ENCODE measurements at regions not wholly inside any gene's neighbourhood (a gene's known extent, or its start where the extent isn't known, plus 50 kb on each side); places are given as distances from the start of the nearest gene placed in this dataset.

DNA sequence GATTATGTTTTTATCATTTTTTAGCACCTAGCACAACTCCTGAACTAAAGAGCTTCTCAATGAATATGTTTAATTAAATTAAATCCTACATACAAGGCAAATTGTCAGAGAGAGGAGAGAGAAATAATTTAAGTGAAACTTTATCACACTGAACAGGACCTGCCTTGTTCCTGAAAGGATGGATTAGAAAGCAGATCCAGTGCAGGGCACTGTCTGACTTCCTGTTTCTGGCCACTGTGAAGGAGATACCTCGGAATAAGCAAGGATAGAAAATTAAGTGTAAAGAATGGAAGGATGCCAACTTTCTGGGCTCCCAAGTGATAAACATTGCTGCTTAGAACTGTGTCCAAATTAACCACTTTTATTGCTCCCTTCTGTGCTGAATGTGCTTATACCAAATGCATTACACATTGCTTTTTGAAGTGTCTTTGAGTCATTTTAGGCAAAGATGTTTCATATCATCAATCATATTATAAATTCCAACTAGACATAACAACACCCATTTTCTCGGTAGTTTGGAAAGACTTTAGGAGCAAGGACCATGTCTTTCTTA lies 89.1 kb upstream of the SPDL1 start:
- intact Hi-C loops (cut with DNase I; ENCODE audit: low total_unique reads), result no loop called here
- TF ChIP-seq, protein P1, sequence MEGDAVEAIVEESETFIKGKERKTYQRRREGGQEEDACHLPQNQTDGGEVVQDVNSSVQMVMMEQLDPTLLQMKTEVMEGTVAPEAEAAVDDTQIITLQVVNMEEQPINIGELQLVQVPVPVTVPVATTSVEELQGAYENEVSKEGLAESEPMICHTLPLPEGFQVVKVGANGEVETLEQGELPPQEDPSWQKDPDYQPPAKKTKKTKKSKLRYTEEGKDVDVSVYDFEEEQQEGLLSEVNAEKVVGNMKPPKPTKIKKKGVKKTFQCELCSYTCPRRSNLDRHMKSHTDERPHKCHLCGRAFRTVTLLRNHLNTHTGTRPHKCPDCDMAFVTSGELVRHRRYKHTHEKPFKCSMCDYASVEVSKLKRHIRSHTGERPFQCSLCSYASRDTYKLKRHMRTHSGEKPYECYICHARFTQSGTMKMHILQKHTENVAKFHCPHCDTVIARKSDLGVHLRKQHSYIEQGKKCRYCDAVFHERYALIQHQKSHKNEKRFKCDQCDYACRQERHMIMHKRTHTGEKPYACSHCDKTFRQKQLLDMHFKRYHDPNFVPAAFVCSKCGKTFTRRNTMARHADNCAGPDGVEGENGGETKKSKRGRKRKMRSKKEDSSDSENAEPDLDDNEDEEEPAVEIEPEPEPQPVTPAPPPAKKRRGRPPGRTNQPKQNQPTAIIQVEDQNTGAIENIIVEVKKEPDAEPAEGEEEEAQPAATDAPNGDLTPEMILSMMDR (IDR thresholded peaks at IDR 0.05), result no peak
- no peak for TF ChIP-seq EP300 (IDR thresholded peaks at IDR 0.05)
- Histone ChIP-seq H3K9me3 (no peaks in the 10 kb centered on the region), H3K4me3 (no peak overlapping the region), H3K27ac (no peak overlapping the region), H3K4me1 (peaks cover 0 to 9% (median 4%) of the 10 kb centered on the region in 4 donors), H3K27me3 (no peaks in the 10 kb centered on the region), H3K36me3 (no peaks in the 10 kb centered on the region)
- 16 to 34% (median 31%) methylated on average over 2 of the region's 2 CpGs for WGBS, 5 donors
- no peak for DNase-seq

GRCh38 chr5:169474226-169474625 lies 109.3 kb upstream of the SPDL1 start:
- intact Hi-C loops (cut with DNase I; ENCODE audit: low total_unique reads), result no loop called here
- TF ChIP-seq, protein P1 (IDR thresholded peaks at IDR 0.05), result no peak
- TF ChIP-seq POLR2AphosphoS5 (IDR thresholded peaks at IDR 0.05) (no peak), POLR2A (IDR thresholded peaks at IDR 0.05) (no peak), EP300 (IDR thresholded peaks at IDR 0.05) (no peak)
- DNase-seq, result no peak
- peaks cover 0 to under 1% (median 0%) of the 10 kb centered on the region in 4 donors for H3K9me3 ChIP-seq
- no peaks in the 10 kb centered on the region for H3K4me1 ChIP-seq
- no peaks in the 10 kb centered on the region for H3K27me3 ChIP-seq
- no peak overlapping the region for H3K27ac ChIP-seq
- H3K4me3 ChIP-seq, result no peak overlapping the region
- H3K36me3 ChIP-seq, result no peaks in the 10 kb centered on the region
- 46 to 61% (median 51%) methylated on average over 3 of the region's 3 CpGs for WGBS, 5 donors

DNA sequence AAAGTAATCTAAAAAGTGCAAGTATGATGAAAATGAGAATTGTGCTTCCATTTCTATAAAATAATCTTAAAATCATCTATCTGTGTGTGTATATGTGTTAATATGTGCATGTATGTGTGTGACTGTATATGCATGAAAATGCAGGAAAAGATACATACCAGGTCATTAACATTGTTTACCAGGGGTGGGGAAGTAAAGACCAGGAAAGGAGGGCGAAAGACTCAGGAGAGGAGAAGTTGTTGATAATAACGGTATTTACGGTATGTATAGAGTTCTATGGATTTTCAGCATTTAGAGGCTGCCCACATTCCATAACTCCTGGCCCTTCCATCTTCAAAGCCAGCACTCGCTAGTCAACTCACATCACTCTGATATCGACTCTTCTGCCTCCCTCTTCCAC lies 111.0 kb upstream of the SPDL1 start:
- Histone ChIP-seq H3K27me3 (no peaks in the 10 kb centered on the region), H3K4me3 (no peak overlapping the region), H3K27ac (no peak overlapping the region), H3K9me3 (no peaks in the 10 kb centered on the region), H3K4me1 (peaks cover 0 to 2% (median 0%) of the 10 kb centered on the region in 4 donors), H3K36me3 (no peaks in the 10 kb centered on the region)
- intact Hi-C loops (cut with DNase I; ENCODE audit: low total_unique reads), result no loop called here
- no peak for DNase-seq
- TF ChIP-seq, protein P1 (IDR thresholded peaks at IDR 0.05), result no peak
- TF ChIP-seq EP300 (IDR thresholded peaks at IDR 0.05) (no peak), POLR2AphosphoS5 (IDR thresholded peaks at IDR 0.05) (no peak), POLR2A (IDR thresholded peaks at IDR 0.05) (no peak)
- WGBS, 5 donors, result 52 to 93% (median 81%) methylated on average over 5 of the region's 5 CpGs

- Histone ChIP-seq H3K4me1 (peaks cover 0 to 12% (median 4%) of the 10 kb centered on the region in 4 donors), H3K36me3 (no peaks in the 10 kb centered on the region), H3K27ac (no peak overlapping the region), H3K4me3 (no peak overlapping the region), H3K27me3 (no peaks in the 10 kb centered on the region), H3K9me3 (peaks cover 0 to 4% (median 0%) of the 10 kb centered on the region in 4 donors)
- DNase-seq, result no peak
- 71 to 76% (median 74%) methylated on average over 4 of the region's 4 CpGs for WGBS, 5 donors
- intact Hi-C loops (cut with DNase I; ENCODE audit: low total_unique reads), result no loop called here
- TF ChIP-seq POLR2A (IDR thresholded peaks at IDR 0.05), result no peak
- TF ChIP-seq, protein P1 (IDR thresholded peaks at IDR 0.05), result no peak
- no peak for TF ChIP-seq POLR2AphosphoS5 (IDR thresholded peaks at IDR 0.05)
- TF ChIP-seq EP300 (IDR thresholded peaks at IDR 0.05), result no peak
These were observed 112.6 kb upstream of the SPDL1 start for GRCh38 chr5:169471021-169471420.

Measured in stomach (tissue), 8 donors.